WTC11 (cell line): ENCODE measurements at regions not wholly inside any gene's neighbourhood (a gene's known extent, or its start where the extent isn't known, plus 50 kb on each side); places are given as distances from the start of the nearest gene placed in this dataset.

Source experiments
- ATAC-seq: fragments of 200-7000 bp; cut with Tn5 transposase; 2 replicates; pipeline ENCODE4 v1.10.0; 2021; ENCODE audit warnings: mild to moderate bottlenecking, moderate library complexity
- CTCF ChIA-PET: fragments of 300-600 bp; sonication (Branson Sonifier 250); formaldehyde crosslinking; loops from one replicate; lab custom pipeline; 2021; ENCODE audit warnings: antibody characterized with exemption; lab: Charles Lee
- POLR2A ChIA-PET: fragments of 350-600 bp; sonication (Branson Sonifier 250); formaldehyde crosslinking; loops from one replicate; lab custom pipeline; 2021; ENCODE audit warnings: antibody characterized with exemption; lab: Charles Lee
- DNase-seq: peaks from one replicate; pipeline ENCODE4 v3.0.0; 2021; ENCODE audit warnings: low spot score
- H3K27ac Mint-ChIP-seq: 2 replicates; pipeline ENCODE4 v1.8.0; 2021; ENCODE audit warnings: mixed read lengths
- H3K27me3 Mint-ChIP-seq: 2 replicates; pipeline ENCODE4 v1.8.0; 2021; ENCODE audit warnings: low read depth, mild to moderate bottlenecking, moderate library complexity, mixed read lengths
- H3K36me3 Mint-ChIP-seq: 2 replicates; pipeline ENCODE4 v1.8.0; 2021; ENCODE audit warnings: mixed read lengths
- H3K4me1 Mint-ChIP-seq: 2 replicates; pipeline ENCODE4 v1.8.0; 2022; ENCODE audit warnings: mixed read lengths
- H3K4me3 Mint-ChIP-seq: 2 replicates; pipeline ENCODE4 v1.8.0; 2021; ENCODE audit warnings: mild to moderate bottlenecking, moderate library complexity, mixed read lengths
- H3K9me3 Mint-ChIP-seq: 2 replicates; pipeline ENCODE4 v1.8.0; 2021; ENCODE audit warnings: mixed read lengths
- AR ChIP-seq: fragments of 250-450 bp; sonication (Bioruptor Pico); IDR thresholded peaks from 2 replicates; pipeline ENCODE4 v1.9.0; 2021; ENCODE audit warnings: mild to moderate bottlenecking
- E2F4 ChIP-seq: sonication (generic); formaldehyde crosslinking; IDR thresholded peaks from 2 replicates; pipeline ENCODE4 v1.8.1; 2022; ENCODE audit warnings: low read depth, mild to moderate bottlenecking, moderate library complexity, missing genetic modification reagents, borderline replicate concordance
- EMX1 ChIP-seq: fragments of 250-450 bp; sonication (Bioruptor Pico); IDR thresholded peaks from 2 replicates; pipeline ENCODE4 v1.8.0; 2021; ENCODE audit warnings: mild to moderate bottlenecking
- ESRRA ChIP-seq: sonication (generic); formaldehyde crosslinking; IDR thresholded peaks from 2 replicates; pipeline ENCODE4 v1.8.1; 2022; ENCODE audit warnings: mild to moderate bottlenecking, missing genetic modification reagents, borderline replicate concordance
- GRHL2 ChIP-seq: fragments of 250-450 bp; sonication (Bioruptor Pico); IDR thresholded peaks from 2 replicates; pipeline ENCODE4 v1.8.0; 2022; ENCODE audit warnings: mild to moderate bottlenecking, moderate library complexity; ENCODE audit not compliant: insufficient replicate concordance, severe bottlenecking
- JUN ChIP-seq: sonication (generic); formaldehyde crosslinking; IDR thresholded peaks from 2 replicates; pipeline ENCODE4 v1.8.0; 2023; ENCODE audit warnings: mild to moderate bottlenecking, missing genetic modification reagents
- NFATC4 ChIP-seq: fragments of 250-450 bp; sonication (Bioruptor Pico); IDR thresholded peaks from 2 replicates; pipeline ENCODE4 v1.9.0; 2021; ENCODE audit warnings: mild to moderate bottlenecking
- NFE2L1 ChIP-seq: sonication (generic); formaldehyde crosslinking; IDR thresholded peaks from 2 replicates; pipeline ENCODE4 v1.8.1; 2023; ENCODE audit warnings: missing genetic modification reagents
- NR2C2 ChIP-seq: sonication (generic); formaldehyde crosslinking; IDR thresholded peaks from 2 replicates; pipeline ENCODE4 v1.8.0; 2022; ENCODE audit warnings: mild to moderate bottlenecking, missing genetic modification reagents
- NR3C1 ChIP-seq: sonication (generic); formaldehyde crosslinking; conservative IDR thresholded peaks from 2 replicates; pipeline ENCODE4 v1.8.1; 2023; ENCODE audit warnings: low read depth, mild to moderate bottlenecking, missing genetic modification reagents
- TCF7 ChIP-seq: sonication (generic); formaldehyde crosslinking; IDR thresholded peaks from 2 replicates; pipeline ENCODE4 v1.8.0; 2022; ENCODE audit warnings: mild to moderate bottlenecking, low read depth, missing genetic modification reagents, moderate library complexity
- ZBTB21 ChIP-seq: sonication (generic); formaldehyde crosslinking; IDR thresholded peaks from 2 replicates; pipeline ENCODE4 v1.8.1; 2023; ENCODE audit warnings: mild to moderate bottlenecking, missing genetic modification reagents, borderline replicate concordance
- ZNF121 ChIP-seq: sonication (generic); formaldehyde crosslinking; IDR thresholded peaks from 2 replicates; pipeline ENCODE4 v1.8.0; 2023; ENCODE audit warnings: missing genetic modification reagents
- ZNF532 ChIP-seq: fragments of 250-450 bp; sonication (Bioruptor Pico); IDR thresholded peaks from 2 replicates; pipeline ENCODE4 v1.9.0; 2021; ENCODE audit warnings: mild to moderate bottlenecking, borderline replicate concordance
- ZNF671 ChIP-seq: fragments of 250-450 bp; sonication (Bioruptor Pico); IDR thresholded peaks from 2 replicates; pipeline ENCODE4 v1.8.0; 2021; ENCODE audit warnings: mild to moderate bottlenecking
- TF ChIP-seq, protein P1 (sequence below): sonication (generic); formaldehyde crosslinking; IDR thresholded peaks from 2 replicates; pipeline ENCODE4 v1.8.1; 2023; ENCODE audit warnings: mild to moderate bottlenecking, missing genetic modification reagents, moderate library complexity
- TF ChIP-seq, protein P2 (sequence below): sonication (generic); formaldehyde crosslinking; IDR thresholded peaks from 2 replicates; pipeline ENCODE4 v1.8.0; 2023; ENCODE audit warnings: missing genetic modification reagents, mild to moderate bottlenecking, borderline replicate concordance
- TF ChIP-seq, protein P3 (sequence below): fragments of 250-450 bp; sonication (Bioruptor Pico); IDR thresholded peaks from 2 replicates; pipeline ENCODE4 v2.1.2; 2022; ENCODE audit warnings: mild to moderate bottlenecking, moderate library complexity
- TF ChIP-seq, protein P4 (sequence below): sonication (generic); formaldehyde crosslinking; IDR thresholded peaks from 2 replicates; pipeline ENCODE4 v1.8.1; 2022; ENCODE audit warnings: missing genetic modification reagents, borderline replicate concordance
- TF ChIP-seq, protein P5 (sequence below): fragments of 250-450 bp; sonication (Bioruptor Pico); IDR thresholded peaks from 2 replicates; pipeline ENCODE4 v1.9.0; 2021; ENCODE audit warnings: moderate library complexity, mild to moderate bottlenecking, inconsistent platforms, borderline replicate concordance

DNA sequence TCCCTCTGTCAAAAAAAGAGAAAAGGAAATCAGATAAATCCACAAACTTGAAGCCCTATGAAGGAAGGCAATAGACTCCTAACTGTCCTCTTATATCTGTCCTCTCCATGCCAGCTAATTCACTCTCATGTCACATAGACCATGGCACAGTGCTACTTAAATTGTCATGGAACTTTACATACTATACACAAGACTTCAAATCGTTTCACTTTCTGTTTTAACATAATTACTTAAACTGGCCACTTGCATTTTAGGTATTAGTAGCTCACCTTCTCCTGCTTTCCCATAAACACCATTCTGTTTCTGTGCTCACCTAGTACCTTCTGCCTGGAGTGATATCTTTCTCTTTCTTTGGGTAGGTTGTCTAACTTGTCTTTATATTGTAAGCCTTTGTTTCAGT is 816.7 kb upstream of the KIF2B start (continued):
- TF ChIP-seq, protein P1, sequence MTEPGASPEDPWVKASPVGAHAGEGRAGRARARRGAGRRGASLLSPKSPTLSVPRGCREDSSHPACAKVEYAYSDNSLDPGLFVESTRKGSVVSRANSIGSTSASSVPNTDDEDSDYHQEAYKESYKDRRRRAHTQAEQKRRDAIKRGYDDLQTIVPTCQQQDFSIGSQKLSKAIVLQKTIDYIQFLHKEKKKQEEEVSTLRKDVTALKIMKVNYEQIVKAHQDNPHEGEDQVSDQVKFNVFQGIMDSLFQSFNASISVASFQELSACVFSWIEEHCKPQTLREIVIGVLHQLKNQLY (CRISPR knock-in tag): no peak
- TF ChIP-seq ZNF532: no peak
- TF ChIP-seq, protein P2, sequence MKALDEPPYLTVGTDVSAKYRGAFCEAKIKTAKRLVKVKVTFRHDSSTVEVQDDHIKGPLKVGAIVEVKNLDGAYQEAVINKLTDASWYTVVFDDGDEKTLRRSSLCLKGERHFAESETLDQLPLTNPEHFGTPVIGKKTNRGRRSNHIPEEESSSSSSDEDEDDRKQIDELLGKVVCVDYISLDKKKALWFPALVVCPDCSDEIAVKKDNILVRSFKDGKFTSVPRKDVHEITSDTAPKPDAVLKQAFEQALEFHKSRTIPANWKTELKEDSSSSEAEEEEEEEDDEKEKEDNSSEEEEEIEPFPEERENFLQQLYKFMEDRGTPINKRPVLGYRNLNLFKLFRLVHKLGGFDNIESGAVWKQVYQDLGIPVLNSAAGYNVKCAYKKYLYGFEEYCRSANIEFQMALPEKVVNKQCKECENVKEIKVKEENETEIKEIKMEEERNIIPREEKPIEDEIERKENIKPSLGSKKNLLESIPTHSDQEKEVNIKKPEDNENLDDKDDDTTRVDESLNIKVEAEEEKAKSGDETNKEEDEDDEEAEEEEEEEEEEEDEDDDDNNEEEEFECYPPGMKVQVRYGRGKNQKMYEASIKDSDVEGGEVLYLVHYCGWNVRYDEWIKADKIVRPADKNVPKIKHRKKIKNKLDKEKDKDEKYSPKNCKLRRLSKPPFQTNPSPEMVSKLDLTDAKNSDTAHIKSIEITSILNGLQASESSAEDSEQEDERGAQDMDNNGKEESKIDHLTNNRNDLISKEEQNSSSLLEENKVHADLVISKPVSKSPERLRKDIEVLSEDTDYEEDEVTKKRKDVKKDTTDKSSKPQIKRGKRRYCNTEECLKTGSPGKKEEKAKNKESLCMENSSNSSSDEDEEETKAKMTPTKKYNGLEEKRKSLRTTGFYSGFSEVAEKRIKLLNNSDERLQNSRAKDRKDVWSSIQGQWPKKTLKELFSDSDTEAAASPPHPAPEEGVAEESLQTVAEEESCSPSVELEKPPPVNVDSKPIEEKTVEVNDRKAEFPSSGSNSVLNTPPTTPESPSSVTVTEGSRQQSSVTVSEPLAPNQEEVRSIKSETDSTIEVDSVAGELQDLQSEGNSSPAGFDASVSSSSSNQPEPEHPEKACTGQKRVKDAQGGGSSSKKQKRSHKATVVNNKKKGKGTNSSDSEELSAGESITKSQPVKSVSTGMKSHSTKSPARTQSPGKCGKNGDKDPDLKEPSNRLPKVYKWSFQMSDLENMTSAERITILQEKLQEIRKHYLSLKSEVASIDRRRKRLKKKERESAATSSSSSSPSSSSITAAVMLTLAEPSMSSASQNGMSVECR (CRISPR knock-in tag): no peak
- no peak for TF ChIP-seq NFATC4 (CRISPR knock-in tag)
- TF ChIP-seq AR (CRISPR knock-in tag): no peak
- no peak for TF ChIP-seq ZNF671 (CRISPR knock-in tag)
- TF ChIP-seq, protein P3, sequence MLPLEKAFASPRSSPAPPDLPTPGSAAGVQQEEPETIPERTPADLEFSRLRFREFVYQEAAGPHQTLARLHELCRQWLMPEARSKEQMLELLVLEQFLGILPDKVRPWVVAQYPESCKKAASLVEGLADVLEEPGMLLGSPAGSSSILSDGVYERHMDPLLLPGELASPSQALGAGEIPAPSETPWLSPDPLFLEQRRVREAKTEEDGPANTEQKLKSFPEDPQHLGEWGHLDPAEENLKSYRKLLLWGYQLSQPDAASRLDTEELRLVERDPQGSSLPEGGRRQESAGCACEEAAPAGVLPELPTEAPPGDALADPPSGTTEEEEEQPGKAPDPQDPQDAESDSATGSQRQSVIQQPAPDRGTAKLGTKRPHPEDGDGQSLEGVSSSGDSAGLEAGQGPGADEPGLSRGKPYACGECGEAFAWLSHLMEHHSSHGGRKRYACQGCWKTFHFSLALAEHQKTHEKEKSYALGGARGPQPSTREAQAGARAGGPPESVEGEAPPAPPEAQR: no peak
- no peak for TF ChIP-seq TCF7 (CRISPR knock-in tag)
- no peak for TF ChIP-seq ZNF121 (CRISPR knock-in tag)

- Mint-ChIP-seq H3K9me3 (peaks cover 66% of the 10 kb centered on the region), H3K4me3 (no peak overlapping the region), H3K36me3 (peaks cover 29% of the 10 kb centered on the region), H3K27me3 (no peaks in the 10 kb centered on the region), H3K27ac (no peak overlapping the region), H3K4me1 (no peaks in the 10 kb centered on the region)
- no peak for DNase-seq
- no peak for ATAC-seq
- POLR2A ChIA-PET: no interaction called here
- CTCF ChIA-PET: no interaction called here
- TF ChIP-seq ZBTB21 (CRISPR knock-in tag) (no peak), NFE2L1 (CRISPR knock-in tag) (no peak), NR2C2 (CRISPR knock-in tag) (no peak), NR3C1 (CRISPR knock-in tag) (no peak), JUN (no peak), GRHL2 (CRISPR knock-in tag) (no peak), EMX1 (CRISPR knock-in tag) (no peak), E2F4 (CRISPR knock-in tag) (no peak), ESRRA (CRISPR knock-in tag) (no peak)
- TF ChIP-seq, protein P4, sequence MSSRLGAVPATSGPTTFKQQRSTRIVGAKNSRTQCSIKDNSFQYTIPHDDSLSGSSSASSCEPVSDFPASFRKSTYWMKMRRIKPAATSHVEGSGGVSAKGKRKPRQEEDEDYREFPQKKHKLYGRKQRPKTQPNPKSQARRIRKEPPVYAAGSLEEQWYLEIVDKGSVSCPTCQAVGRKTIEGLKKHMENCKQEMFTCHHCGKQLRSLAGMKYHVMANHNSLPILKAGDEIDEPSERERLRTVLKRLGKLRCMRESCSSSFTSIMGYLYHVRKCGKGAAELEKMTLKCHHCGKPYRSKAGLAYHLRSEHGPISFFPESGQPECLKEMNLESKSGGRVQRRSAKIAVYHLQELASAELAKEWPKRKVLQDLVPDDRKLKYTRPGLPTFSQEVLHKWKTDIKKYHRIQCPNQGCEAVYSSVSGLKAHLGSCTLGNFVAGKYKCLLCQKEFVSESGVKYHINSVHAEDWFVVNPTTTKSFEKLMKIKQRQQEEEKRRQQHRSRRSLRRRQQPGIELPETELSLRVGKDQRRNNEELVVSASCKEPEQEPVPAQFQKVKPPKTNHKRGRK (CRISPR knock-in tag): no peak
- TF ChIP-seq, protein P5, sequence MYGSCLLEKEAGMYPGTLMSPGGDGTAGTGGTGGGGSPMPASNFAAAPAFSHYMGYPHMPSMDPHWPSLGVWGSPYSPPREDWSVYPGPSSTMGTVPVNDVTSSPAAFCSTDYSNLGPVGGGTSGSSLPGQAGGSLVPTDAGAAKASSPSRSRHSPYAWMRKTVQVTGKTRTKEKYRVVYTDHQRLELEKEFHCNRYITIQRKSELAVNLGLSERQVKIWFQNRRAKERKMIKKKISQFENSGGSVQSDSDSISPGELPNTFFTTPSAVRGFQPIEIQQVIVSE (CRISPR knock-in tag): no peak
These were observed 817.8 kb upstream of the KIF2B start for GRCh38 chr17:53004902-53005301.
